ENCODE measurements at regions not wholly inside any gene's neighbourhood (a gene's known extent, or its start where the extent isn't known, plus 50 kb on each side); places are given as distances from the start of the nearest gene placed in this dataset.
A peak's percentile ranks its signal among the peaks of the same experiment; 100 is the strongest.

DNA sequence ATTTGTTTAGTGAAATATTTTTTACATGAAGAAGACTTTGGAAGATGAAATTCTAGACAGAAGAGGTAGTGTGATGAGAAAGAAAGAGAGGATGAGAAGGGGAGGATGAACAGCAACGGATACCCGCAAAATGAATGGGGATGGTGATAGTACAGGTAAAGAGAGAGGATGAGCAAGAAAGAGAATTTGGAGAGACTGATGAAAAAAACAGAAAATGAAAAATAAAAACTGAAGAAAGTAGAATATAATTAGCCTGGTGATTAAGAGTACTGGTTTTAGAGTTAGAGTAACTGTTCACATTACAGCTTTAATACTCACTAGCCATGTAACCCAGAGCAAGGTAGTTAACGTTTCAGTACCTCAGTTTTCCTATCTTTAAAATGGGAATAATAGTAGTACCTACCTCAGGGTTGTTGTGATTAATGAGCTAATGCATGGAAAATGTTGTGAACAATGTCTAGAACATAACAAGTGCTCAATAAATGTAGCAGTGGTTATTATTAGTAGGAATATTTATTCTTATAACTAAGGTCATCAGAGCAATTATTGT lies 54.9 kb upstream of the ANTXR2 start:
- ATAC-seq, result no peak
- H3K9me3 Mint-ChIP-seq, result no peaks in the 10 kb centered on the region
- H3K27ac Mint-ChIP-seq, result peak overlapping the region in 1 of 2 donors; percentile 87
- DNase-seq (ENCODE audit: low spot score in 2 of 2), result no peak
- peaks cover 0 to 4% of the 10 kb centered on the region in 2 donors for H3K36me3 Mint-ChIP-seq

DNA sequence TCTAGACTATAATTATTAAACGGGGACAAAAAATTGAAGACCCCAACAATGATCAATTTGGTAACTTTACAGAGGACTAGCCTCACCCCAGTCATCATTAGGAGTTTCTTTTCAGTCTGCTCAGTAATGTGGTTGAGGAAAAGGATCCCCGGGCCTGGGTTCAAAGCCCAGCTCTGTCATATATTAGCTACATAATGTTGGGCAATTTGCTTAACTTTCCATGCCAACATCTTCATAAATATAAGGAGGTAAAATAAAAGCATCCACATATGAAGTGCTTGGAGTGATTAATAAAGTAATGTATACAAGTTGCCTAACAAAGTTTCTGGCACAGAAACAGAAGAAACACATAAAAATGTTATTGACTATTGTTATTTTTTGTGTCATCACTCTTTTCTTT lies 53.4 kb upstream of the ANTXR2 start:
- DNase-seq (ENCODE audit: low spot score in 2 of 2) (no peak), ATAC-seq (no peak)
- Mint-ChIP-seq H3K9me3 (no peaks in the 10 kb centered on the region), H3K36me3 (peaks cover 0 to 4% of the 10 kb centered on the region in 2 donors), H3K27ac (peak overlapping the region in 1 of 2 donors; percentile 87)

DNA sequence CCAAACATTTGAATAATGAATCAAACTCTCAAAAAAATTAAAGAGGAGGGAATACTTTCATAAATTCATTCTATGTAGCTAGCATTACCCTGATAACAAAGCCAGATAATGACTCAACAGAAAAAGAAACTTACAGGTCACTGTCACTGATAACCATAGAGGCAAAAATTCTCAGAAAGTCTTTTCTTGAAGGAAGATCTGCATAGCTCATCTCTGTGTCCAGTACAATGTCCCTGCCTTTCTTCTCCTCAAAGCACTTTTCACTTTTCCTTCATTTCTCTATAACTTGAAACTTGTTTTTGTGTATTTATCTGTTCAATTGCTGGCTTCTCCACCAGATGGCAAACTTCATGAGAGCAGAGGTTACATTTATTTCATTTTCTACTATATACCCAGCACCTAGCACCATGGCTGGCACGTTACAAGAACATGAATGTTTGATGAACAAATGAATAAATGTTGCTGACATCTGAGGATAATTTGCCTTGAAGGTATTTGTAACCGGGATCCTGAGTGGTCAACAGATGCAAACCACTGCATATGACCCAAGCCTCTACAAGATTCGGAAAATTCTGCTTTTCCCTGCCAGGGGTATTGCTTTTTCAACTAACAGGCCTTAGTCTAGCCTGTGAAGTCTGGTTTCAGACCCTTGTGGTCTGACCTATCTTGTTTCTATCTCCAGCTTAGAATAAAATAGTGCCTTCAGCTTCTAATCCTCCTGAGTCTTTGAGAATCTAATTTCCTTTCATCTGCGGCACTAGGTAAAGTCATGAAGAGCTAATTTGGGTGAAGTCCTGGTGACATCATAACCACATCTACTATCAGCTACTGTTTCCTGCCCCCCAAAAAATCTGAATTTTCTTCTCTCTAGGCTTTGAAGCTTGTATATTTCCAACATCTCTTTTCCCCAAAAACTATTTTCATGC lies 52.5 kb upstream of the ANTXR2 start:
- DNase-seq (ENCODE audit: low spot score in 2 of 2) (peak in 1 of 2 donors; percentile 3), ATAC-seq (peak; percentile 81 to 87)
- H3K27ac Mint-ChIP-seq, result peak overlapping the region in 1 of 2 donors; percentile 87
- H3K9me3 Mint-ChIP-seq, result no peaks in the 10 kb centered on the region
- H3K36me3 Mint-ChIP-seq, result peaks cover 0 to 4% of the 10 kb centered on the region in 2 donors

DNA sequence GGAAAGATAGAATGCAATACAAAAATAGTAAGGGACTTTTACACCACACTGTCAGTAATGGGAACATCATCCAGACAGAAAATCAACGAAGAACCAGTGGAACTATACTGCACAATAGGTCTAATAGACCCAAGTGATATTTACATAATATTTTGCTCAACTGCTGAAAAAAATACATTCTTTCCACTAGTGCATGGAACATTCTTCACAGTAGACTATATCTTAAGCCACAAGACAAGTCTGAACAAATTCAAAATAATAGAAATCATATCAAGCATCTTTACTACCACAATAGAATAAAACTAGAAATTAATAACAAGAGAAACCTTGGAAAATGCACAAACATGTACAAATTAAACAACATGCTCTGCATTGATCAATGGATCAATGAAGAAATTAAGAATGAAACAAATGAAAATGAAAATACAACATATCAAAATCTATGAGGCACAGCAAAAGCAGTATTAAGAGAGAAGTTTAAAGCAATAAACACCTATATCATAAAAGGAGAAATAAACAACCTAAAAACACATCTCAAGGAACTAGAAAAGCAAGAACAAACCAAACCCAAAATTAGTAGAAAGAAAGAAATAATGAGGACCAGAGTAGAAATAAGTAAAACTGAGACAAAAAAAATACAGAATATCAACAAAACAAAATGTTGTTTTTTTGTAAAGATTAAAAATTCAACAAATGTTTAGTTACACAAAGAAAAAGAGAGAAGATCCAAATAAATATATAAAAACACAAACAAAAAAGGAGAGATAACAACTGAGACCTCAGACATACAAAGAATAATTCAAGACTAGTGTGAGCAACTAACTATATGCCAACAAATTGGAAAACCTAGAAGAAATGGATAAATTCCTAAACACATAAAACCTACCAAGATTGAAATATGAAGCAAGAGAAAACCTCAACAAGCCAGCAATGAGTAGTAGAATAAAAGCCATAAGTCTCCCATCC lies 51.5 kb upstream of the ANTXR2 start:
- no peaks in the 10 kb centered on the region for H3K9me3 Mint-ChIP-seq
- H3K36me3 Mint-ChIP-seq, result no peaks in the 10 kb centered on the region
- no peak for DNase-seq (ENCODE audit: low spot score in 2 of 2)
- H3K27ac Mint-ChIP-seq, result peak overlapping the region in 1 of 2 donors; percentile 87
- no peak for ATAC-seq
